ENCODE measurements at regions not wholly inside any gene's neighbourhood (a gene's known extent, or its start where the extent isn't known, plus 50 kb on each side); places are given as distances from the start of the nearest gene placed in this dataset.
A peak's percentile ranks its signal among the peaks of the same experiment; 100 is the strongest.
"Not testable (repeated sequence)": the region's sequence is repeated elsewhere in the genome, so short reads cannot be mapped to it uniquely, and the experiment has no call there.

DNA sequence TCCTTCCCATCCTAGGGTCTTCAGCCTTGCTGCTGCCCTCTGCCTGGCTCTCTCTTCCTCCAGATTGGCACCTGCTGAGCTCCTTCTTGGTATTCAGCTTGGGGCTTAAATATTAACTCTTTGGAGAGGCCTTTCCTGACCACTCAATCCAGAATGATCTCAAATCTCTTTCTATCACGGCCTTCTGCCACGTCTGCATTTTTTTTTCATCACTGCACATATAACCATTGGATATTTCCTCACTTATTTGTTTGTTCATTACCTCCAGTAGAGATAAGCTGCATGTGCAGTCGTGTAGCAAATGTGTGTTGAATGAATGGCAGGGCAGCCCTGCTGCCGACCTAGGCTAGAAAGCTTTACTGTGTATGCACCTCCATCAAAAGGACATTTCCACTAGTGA is 51.6 kb upstream of the MPP7 start:
- no peak for DNase-seq

DNA sequence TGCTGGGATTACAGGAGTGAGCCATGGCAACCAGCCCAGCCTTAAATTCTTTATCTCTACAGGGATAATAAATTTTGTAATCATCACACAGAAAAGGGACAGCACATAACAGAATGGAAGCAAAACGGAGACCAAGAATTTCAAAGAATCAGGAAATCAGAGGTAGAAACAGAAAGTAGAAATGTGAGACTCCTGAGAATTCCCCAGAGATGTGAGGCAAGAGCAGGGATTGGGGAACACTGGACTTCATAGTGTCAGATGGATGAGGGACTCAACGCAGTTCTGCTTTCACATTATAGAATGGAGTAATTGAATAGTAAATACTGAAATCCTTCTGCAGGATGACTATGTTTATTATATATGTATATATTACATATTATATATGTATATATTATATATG is 52.5 kb upstream of the MPP7 start:
- DNase-seq: no peak

DNA sequence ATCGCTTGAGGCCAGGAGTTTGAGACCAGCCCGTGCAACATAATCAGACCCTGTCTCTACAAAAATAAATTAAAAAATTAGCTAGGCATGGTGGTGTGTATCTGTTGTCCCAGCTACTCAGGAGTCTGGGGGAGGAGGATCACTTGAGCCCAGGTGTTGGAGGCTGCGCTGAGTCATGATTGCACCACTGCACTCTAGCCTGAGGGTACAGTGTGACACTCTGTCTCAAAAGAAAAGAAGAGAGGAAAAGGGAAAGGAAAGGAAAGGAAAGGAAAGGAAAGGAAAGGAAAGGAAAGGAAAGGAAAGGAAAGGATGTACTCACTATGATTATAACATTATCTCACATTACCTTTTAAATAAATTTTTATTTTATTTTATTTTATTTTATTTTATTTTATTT is 56.5 kb upstream of the MPP7 start:
- no peak for DNase-seq

DNA sequence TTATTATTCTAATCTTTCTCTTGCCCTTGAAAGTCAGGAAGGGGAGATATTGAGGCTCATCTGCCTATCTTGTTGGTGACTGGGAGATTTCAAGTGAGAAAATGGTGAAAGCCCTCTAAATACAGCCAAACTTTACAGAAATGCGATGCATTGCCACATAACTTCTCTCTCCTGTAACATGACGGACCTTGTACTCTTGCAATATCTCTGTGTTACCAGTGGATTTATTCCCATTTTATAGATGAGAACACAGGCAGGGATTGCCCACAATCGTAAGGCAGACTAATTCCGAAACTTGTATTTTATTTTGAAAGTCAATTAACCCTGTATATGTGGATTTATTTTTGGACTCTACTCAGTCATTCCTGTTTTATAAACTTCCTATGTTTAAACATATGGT is 57.3 kb upstream of the MPP7 start:
- no peak for DNase-seq

DNA sequence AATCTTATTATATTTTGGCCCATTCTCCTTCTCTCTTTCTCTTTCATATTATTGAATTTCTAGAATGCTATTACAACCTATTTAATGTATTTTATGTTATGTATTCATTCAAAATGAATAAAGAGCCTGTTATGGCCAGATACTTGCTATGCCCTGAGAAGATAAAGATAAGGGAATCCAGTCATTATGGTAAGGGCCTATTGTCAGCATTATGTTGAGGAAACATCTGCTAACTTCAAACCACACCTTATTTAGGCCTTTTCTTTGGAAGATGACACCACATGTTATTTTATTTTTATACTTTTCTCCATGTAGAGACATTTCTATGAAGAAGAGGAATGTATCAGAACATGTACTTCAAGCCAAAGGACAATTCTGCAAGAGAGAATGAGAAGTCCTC is 60.5 kb upstream of the MPP7 start:
- DNase-seq: no peak

DNA sequence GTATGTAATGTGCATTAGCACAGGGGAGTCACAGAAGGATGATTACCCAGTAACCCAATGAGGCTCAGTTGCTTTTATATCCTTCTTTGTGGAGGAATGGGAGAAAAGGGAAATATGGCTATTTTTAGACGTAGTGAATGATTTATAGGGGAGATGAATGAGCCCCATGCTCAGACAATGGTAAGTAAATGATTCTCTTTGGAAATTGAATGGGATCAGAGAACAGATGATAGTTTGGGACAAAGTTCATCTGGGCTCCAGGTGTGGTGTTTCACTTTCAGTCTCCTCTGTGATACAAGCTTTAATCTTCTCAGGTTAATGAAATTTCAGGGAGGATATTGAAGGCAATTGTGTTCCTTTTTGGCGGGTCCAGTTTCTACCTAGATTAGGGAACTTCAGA is 63.0 kb upstream of the MPP7 start:
- no peak for DNase-seq

DNA sequence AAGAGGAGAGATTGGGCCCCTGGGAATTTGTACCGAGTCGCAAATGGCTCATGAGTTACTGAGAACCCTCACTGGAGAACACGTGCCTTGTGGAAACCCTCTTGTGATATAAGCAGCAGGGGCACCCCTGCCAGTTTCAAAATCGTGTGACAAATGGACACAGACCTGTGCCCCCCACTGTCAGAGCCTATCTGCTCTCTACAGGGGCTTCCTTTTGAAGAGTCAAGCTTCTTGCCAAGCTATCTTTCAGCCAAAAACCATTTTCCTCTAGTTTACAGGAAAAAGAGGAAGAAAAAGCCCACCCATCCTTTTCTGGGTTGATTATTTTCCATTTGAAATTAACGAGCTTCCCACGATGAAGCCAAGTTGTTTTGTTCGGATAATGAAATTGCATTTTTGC is 64.1 kb upstream of the MPP7 start:
- no peak for DNase-seq

DNA sequence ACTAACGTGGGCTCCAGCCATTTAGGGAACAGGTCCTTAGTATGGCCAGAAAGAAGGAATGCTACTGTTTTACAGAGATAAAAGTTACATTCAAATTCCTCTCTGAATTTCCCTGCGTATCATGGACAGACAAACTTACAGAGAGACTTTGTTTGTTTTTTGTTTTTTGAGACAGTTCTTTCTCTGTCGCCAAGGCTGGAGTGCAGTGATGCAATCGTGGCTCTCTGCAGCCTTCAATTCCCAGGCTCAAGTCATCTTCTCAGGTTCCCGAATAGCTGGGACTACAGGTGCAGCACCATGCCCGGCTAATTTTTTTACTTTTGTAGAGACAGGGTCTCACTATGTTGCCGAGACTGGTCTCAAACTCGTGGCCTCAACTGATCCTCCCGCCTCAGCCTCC is 64.5 kb upstream of the MPP7 start:
- DNase-seq: no peak

DNA sequence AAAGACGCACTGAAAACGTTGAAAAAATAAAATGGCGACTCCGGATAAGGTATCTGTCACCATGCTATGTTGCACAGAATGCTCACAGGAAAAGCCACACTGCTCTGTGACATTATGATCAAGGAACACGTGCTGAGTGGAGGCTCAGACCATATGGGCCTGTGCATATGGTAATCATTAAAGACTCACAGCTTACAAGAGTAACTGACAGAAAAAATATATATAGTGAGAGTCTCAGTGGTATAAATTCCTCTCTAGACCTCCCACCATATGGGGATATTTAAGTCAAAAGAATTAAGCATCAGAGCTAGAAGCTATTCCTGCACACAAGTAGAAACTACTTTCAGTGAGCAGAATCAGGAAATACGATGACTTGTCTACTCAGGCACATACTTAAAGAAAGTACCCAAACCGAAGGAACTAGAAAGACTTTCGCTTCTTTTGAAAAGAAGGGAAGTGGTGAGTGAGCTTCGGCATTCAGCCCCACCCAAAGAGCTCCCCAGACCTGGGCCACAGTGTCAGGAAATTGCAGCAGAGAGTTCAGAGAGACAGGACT is 65.1 kb upstream of the MPP7 start:
- no peak for DNase-seq

DNA sequence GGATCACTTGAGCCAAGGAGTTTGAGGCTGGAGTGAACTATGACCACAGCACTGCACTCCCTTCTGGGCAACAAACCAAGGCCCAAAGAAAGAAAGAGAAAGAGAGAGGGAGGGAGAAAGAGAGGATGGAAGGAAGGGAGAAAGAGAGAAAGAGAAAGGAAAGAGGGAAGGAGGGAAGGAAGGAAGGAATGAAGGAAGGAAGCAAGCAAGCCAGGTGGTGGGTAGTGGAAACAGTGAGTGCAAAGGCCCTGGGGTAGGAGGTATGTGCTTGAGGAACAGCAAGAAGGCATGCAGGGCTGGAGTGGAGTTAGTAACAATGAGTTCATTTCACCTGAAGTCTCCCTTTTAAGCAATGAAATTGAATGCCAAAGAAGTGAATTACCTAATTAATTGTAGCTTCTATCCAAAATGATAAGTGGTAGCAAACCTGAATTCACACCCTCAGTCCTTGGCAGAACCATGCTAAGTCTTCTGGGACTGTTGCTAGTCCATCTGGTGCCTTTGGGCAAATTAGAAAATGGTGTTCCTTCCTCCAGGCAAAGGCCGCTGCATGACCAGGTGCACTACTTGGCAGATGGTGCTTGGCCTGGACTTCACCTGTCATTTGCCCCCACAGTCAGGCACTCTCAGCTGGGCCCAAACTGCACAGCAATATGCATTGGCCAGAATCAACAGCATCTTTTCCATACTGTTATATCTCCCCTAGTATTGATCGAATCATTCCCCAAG is 67.4 kb upstream of the MPP7 start:
- DNase-seq: no peak

DNA sequence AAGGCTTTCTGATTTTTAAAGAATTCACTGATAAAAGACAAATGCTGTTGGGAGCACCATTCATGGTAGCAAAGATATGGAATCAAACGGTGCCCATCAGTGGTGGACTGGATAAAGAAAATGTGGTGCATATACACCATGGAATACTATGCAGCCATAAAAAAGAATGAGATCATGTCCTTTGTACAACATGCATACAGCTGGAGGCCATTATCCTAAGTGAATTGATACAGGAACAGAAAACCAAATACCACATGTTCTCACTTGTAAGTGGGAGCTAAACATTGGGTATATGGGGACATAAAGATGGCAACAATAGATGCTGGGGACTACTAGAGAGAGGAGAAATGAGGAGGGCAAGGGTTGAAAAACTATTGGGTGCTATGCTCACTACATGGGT is 68.8 kb upstream of the MPP7 start:
- not testable (repeated sequence) for DNase-seq

DNA sequence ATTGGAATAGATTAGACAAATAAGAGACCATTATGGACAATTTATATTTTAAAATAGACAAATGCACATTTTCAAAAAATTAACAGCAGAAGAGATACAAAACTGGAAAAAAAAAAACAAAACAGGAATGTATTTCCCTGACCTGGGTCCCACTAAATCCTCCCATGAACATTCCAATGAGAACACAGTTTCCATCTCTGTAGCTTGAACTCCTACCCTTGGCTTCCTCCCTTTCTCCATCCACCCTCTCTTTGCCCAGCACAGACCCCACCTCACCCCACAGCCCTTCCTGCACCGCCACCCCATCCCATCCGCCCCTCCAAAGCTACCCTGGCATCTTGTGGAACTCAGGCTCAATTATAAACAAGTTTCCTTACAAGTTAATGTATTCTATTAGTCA is 71.2 kb upstream of the MPP7 start:
- DNase-seq: no peak

DNA sequence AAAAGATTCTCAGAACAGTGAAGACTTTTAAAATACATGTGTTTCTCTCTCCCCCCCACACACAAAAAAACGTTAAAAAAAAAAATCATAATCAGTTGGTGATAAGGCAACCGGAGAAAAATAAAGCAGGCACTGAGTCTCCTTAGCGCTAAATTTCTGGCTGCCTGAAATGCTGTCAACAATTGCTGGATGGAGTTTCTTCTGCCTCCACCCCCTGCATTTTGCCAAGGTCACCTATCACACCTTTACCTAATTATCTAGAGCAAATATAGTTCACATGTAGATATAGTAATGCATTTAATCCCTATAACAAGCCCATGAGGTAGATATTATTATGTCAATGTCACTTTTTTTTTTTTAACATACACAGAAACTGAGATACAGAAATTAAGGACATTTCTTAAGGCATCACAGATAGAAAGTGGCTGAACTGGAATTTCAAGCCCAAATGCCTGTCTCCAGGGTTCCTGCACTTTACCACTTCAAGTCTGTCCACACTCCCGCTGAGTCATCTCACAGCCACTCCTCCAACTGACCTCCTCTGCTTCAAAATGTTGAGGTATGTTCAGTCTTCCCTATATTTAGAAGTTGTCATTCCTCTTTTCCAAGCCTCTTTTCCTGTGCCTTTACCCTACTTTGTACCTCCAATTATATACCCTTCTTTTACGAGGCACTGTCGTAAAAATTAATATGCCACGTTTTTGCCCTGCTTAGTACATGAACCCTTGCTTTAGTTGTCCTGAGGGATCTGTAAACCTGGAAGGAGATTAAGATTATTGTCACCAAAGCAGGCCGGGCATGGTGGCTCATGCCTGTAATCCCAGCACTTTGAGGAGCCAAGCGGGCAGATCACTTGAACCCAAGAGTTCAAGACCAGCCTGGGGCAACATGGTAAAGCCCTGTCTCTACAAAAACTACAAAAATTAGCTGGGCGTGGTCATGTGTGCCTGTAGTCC is 72.8 kb upstream of the MPP7 start:
- DNase-seq: no peak

DNA sequence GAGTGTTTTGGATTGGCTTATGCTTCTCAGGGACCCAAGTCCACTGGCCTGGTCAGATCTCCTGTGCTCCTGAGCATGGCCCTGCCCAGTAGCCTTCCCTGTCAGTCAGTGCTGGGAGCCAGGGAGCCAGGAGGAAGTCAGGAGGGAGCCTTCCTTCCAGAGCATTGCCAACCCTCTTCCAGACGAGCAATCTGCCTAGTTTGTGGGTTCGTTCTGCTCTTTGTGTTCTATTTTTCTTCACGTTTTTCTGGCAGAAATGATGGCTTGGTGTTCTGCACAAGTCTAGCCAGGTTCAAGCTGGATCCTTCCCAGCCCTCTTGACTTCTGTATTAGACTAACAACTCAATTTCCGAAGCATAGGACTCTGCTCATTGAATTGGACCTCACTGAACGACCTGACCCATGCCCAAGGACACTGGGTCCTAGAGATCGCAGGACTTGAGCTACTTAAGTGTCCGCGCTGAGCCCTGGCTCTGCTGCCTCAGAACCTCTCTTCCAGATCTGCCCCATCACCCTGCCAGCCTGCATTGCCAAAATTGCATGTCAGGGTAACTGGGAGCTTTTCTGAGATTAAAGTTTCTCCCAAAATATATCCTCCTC is 76.2 kb upstream of the MPP7 start:
- no peak for DNase-seq

DNA sequence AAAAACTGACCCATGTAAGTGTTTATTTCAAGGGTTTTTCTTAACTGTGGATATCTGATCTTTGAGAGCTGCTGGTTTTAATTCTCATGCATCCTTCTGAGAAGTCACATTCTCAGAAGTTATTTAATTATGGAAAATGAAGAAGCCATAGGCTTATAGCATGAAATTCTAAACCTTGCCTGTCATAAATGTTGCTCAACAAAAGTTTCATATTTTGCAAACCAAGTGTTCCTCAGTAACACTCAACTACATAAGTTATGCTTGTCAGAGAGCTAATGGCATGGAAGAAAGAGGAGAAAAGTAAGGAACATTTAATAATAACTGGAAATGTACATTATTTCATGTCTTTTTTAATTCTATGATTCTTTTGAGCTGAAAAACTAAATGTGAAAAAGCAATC is 78.6 kb upstream of the MPP7 start:
- no peak for DNase-seq

DNA sequence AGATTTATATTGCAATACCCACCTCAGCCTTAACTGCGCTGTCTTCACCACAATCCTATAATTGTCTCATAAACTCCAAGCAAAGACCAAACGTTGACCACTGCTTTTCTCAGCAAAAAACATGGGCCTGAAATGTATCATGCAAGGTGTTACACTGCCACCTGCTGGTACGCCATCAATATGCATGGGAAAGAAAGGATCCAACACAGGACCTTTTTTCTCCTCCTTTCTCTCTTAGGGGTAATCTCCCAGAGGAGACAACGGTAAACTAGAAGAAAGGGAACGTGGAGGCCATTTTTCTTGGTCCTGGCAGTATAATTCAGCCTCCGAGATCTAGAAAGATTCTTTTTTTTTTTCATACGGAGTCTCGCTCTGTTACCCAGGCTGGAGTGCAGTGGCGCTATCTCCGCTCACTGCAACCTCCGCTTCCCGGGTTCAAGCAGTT is 79.1 kb upstream of the MPP7 start:
- DNase-seq: peak; percentile 65 to 75

DNA sequence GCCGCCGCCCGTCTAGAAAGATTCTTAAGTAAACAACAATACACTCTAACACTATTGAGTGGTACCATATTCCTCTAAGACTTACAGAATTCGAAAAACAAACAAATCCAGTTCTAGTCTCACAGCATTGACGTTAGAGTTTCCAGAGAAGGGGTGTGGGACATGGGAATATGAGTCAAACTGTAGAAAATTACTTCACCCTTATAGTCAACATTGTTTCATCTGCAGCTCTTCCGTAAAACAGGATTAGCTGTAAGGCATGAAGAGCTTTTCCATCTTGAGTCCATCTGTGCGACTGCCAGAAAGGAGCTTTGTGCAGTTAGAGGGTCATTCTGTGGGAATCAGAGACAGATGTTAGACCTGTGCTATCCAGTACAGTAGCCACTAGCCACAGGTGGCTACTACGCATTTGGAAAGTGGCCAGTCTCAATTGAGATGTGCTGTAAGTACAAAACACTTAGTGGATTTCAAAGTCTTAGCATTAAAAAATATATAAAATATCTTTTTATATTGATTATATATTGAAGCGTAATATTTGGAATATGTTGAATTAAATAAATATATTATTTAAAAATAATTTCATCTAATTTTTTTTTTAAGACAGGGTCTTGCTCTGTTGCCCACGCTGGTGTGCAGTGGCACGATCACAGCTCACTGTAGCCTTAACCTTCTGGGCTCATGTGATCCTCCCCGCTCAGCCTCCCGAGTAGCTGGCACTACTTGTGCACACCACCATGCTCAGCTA is 79.8 kb upstream of the MPP7 start:
- no peak for DNase-seq

DNA sequence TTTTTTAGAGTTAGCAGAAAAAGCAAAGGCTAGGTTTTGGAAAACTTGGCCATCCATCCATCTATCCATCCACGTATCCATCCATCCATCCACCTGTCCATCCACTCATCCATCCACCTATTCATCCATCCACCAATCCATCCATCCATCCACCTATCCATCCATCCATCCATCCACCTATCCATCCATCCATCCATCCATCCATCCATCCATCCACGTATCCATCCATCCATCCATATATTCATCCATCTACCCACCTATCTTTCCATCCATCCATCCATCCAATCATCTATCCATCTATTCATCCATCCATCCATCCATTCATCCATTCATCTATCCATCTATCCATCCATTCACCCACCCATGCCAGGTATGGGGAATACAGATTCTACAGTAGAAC is 81.7 kb upstream of the MPP7 start:
- no peak for DNase-seq

DNA sequence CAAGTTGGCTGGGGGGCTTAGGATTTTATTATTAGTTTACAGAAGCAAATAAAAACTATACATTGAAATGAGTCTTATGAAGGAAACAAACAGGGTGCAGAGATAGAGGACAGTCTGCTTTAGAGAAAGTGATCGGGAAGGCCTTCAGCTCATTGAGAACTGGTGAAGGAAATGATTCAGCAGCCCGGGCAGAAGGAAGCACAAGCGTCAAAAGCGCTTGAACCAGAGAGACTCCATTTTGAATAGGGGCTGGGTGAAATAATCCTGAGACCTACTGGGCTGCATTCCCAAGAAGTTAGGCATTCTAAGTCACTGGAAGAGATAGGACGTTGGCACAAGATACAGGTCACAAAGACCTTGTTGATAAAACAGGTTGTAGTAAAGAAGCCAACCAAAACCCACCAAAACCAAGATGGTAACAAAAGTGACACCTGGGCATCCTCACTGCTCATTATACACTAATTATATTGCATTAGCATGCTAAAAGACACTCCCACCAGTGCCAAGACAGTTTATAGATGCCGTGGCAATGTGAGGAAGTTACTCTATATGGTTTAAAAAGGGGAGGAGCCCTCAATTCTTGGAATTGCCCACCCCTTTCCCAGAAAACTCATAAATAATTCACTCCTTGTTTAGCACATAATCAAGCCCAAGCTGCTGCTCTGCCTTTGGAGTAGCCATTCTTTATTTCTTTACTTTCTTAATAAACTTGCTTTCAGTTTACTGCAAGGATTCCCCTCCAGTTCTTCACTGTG is 83.1 kb upstream of the MPP7 start:
- no peak for DNase-seq

DNA sequence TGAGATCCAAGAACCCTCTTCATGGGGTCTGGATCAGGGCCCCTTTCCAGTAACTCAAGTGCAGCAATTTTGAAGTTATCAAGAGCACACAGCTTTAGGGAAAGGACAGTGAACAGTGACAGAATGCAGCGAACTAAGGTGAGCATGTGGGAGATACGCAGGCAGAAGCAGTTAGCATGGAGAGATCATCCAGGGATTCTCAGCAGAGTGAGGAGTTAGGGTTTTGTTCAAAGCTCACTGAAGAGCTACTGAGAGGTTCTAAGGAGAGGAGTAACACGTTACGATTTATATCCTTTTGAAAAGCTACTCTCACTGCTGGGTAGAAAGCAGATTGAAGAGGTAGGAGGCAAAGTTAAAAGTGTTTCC is 83.6 kb upstream of the MPP7 start:
- DNase-seq: no peak

DNA sequence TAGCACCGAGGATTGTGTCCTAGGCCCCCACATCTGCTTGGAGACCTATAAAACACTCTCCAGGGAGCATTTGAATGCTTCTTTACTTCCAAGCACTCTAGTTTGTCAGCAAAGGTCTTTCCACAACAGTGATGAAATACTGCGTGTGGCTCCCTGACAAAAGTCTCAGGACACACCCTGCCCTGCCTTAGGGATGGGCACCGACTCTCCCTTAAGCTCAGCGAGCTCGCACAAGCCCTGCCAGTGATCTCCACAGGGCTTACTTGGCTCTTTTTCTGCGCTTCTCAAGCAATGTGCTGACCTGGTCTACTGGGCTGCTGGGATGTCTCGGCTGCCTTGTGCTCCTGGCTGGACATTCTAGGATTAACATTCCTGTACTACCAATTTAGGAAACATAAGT is 84.3 kb upstream of the MPP7 start:
- no peak for DNase-seq

DNA sequence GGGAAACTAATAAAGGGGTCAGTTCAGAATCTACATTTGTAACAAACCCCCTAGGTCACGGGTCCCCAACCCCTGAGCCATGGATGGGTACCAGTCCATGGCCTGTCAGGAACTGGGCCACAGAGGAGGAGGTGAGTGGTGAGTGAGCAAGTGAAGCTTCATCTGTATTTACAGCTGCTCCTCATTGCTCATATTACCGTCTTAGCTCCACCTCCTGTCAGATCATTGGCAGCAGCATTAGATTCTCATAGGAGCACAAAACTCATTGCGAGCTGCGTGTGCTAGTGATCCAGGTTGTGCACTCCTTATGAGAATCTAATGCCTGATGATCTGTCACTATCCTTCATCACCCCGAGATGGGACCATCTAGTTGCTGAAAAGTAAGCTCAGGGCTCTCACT is 88.4 kb upstream of the MPP7 start:
- no peak for DNase-seq
